ENCODE measurements at regions not wholly inside any gene's neighbourhood (a gene's known extent, or its start where the extent isn't known, plus 50 kb on each side); places are given as distances from the start of the nearest gene placed in this dataset.
A peak's percentile ranks its signal among the peaks of the same experiment; 100 is the strongest.
"Not testable (repeated sequence)": the region's sequence is repeated elsewhere in the genome, so short reads cannot be mapped to it uniquely, and the experiment has no call there.

GRCh38 chr7:29649028-29649716 lies 85.5 kb downstream of the PRR15 start:
- TF ChIP-seq POU2F2 (IDR thresholded peaks at IDR 0.05; ENCODE audit: low read depth, low read length) (no peak), TAF1 (IDR thresholded peaks at IDR 0.05; ENCODE audit: low read depth, low read length) (no peak), SPI1 (IDR thresholded peaks at IDR 0.05; ENCODE audit: low read depth, low read length) (no peak), POLR2A (IDR thresholded peaks at IDR 0.05; ENCODE audit: low read depth, low read length) (no peak), PAX5 (IDR thresholded peaks at IDR 0.05; ENCODE audit: insufficient read depth, low read length, severe bottlenecking) (no peak), POLR2AphosphoS5 (IDR thresholded peaks at IDR 0.05; ENCODE audit: low read depth, low read length) (no peak)
- no peak for FAIRE-seq
- DNase-seq (ENCODE audit: insufficient read length, low spot score): no peak

GRCh38 chr7:29649876-29650275 lies 86.2 kb downstream of the PRR15 start:
- no peak for TF ChIP-seq PAX5 (IDR thresholded peaks at IDR 0.05; ENCODE audit: insufficient read depth, low read length, severe bottlenecking)
- TF ChIP-seq POLR2AphosphoS5 (IDR thresholded peaks at IDR 0.05; ENCODE audit: low read depth, low read length): no peak
- no peak for TF ChIP-seq POU2F2 (IDR thresholded peaks at IDR 0.05; ENCODE audit: low read depth, low read length)
- no peak for TF ChIP-seq SPI1 (IDR thresholded peaks at IDR 0.05; ENCODE audit: low read depth, low read length)
- no peak for TF ChIP-seq TAF1 (IDR thresholded peaks at IDR 0.05; ENCODE audit: low read depth, low read length)
- no peak for TF ChIP-seq POLR2A (IDR thresholded peaks at IDR 0.05; ENCODE audit: low read depth, low read length)
- DNase-seq (ENCODE audit: insufficient read length, low spot score) (no peak), FAIRE-seq (no peak)

- DNase-seq (ENCODE audit: insufficient read length, low spot score) (no peak), FAIRE-seq (no peak)
- TF ChIP-seq PAX5 (IDR thresholded peaks at IDR 0.05; ENCODE audit: insufficient read depth, low read length, severe bottlenecking) (no peak), POLR2AphosphoS5 (IDR thresholded peaks at IDR 0.05; ENCODE audit: low read depth, low read length) (no peak), POLR2A (IDR thresholded peaks at IDR 0.05; ENCODE audit: low read depth, low read length) (no peak), POU2F2 (IDR thresholded peaks at IDR 0.05; ENCODE audit: low read depth, low read length) (no peak), TAF1 (IDR thresholded peaks at IDR 0.05; ENCODE audit: low read depth, low read length) (no peak), SPI1 (IDR thresholded peaks at IDR 0.05; ENCODE audit: low read depth, low read length) (no peak)
These were observed 87.8 kb downstream of the PRR15 start for GRCh38 chr7:29651477-29651876.

- FAIRE-seq: no peak
- no peak for DNase-seq (ENCODE audit: insufficient read length, low spot score)
- no peak for TF ChIP-seq PAX5 (IDR thresholded peaks at IDR 0.05; ENCODE audit: insufficient read depth, low read length, severe bottlenecking)
These were observed 88.9 kb downstream of the PRR15 start for GRCh38 chr7:29652556-29652955.

GRCh38 chr7:29654340-29654739 lies 90.7 kb downstream of the PRR15 start:
- not testable (repeated sequence) for FAIRE-seq; DNase-seq (ENCODE audit: insufficient read length, low spot score)

- no peak for FAIRE-seq
- DNase-seq (ENCODE audit: insufficient read length, low spot score): no peak
- no peak for TF ChIP-seq POLR2A (IDR thresholded peaks at IDR 0.05; ENCODE audit: low read depth, low read length)
These were observed 93.7 kb downstream of the PRR15 start for GRCh38 chr7:29657288-29657687.

GRCh38 chr7:29657856-29658255 lies 94.2 kb downstream of the PRR15 start:
- DNase-seq (ENCODE audit: insufficient read length, low spot score) (no peak), FAIRE-seq (peak; percentile 80)
- TF ChIP-seq SPI1 (IDR thresholded peaks at IDR 0.05; ENCODE audit: low read depth, low read length) (no peak), PAX5 (IDR thresholded peaks at IDR 0.05; ENCODE audit: insufficient read depth, low read length, severe bottlenecking) (no peak), POLR2AphosphoS5 (IDR thresholded peaks at IDR 0.05; ENCODE audit: low read depth, low read length) (no peak), POLR2A (IDR thresholded peaks at IDR 0.05; ENCODE audit: low read depth, low read length) (no peak), POU2F2 (IDR thresholded peaks at IDR 0.05; ENCODE audit: low read depth, low read length) (no peak), TAF1 (IDR thresholded peaks at IDR 0.05; ENCODE audit: low read depth, low read length) (no peak)

- not testable (repeated sequence) for FAIRE-seq
These were observed 95.6 kb downstream of the PRR15 start for GRCh38 chr7:29659213-29659612.

GRCh38 chr7:29662899-29663298 lies 99.3 kb downstream of the PRR15 start:
- not testable (repeated sequence) for FAIRE-seq

More at GRCh38 chr7:29659213-29659612, 95.6 kb downstream of the PRR15 start:
- DNase-seq (ENCODE audit: insufficient read length, low spot score): not testable (repeated sequence)

GRCh38 chr7:29664999-29665398 lies 101.4 kb downstream of the PRR15 start:
- FAIRE-seq; DNase-seq (ENCODE audit: insufficient read length, low spot score): not testable (repeated sequence)

More at GRCh38 chr7:29662899-29663298, 99.3 kb downstream of the PRR15 start:
- not testable (repeated sequence) for DNase-seq (ENCODE audit: insufficient read length, low spot score)

GRCh38 chr7:29667096-29667669 lies 103.5 kb downstream of the PRR15 start:
- not testable (repeated sequence) for DNase-seq (ENCODE audit: insufficient read length, low spot score); FAIRE-seq

GRCh38 chr7:29671286-29671685 lies 107.7 kb downstream of the PRR15 start:
- not testable (repeated sequence) for FAIRE-seq; DNase-seq (ENCODE audit: insufficient read length, low spot score)

- not testable (repeated sequence) for DNase-seq (ENCODE audit: insufficient read length, low spot score); FAIRE-seq
These were observed 110.0 kb downstream of the PRR15 start for GRCh38 chr7:29673635-29674034.

- not testable (repeated sequence) for FAIRE-seq; DNase-seq (ENCODE audit: insufficient read length, low spot score)
These were observed 111.0 kb downstream of the PRR15 start for GRCh38 chr7:29674626-29675025.

GRCh38 chr7:29677254-29677653 lies 113.6 kb downstream of the PRR15 start:
- FAIRE-seq: not testable (repeated sequence)

GRCh38 chr7:29679963-29680362 lies 116.3 kb downstream of the PRR15 start:
- not testable (repeated sequence) for FAIRE-seq; DNase-seq (ENCODE audit: insufficient read length, low spot score)

More at GRCh38 chr7:29677254-29677653, 113.6 kb downstream of the PRR15 start:
- not testable (repeated sequence) for DNase-seq (ENCODE audit: insufficient read length, low spot score)

GRCh38 chr7:29680601-29681000 lies 117.0 kb downstream of the PRR15 start:
- DNase-seq (ENCODE audit: insufficient read length, low spot score); FAIRE-seq: not testable (repeated sequence)
